Aorta (tissue), 5 donors: ENCODE measurements at regions not wholly inside any gene's neighbourhood (a gene's known extent, or its start where the extent isn't known, plus 50 kb on each side); places are given as distances from the start of the nearest gene placed in this dataset.
"Not testable (repeated sequence)": the region's sequence is repeated elsewhere in the genome, so short reads cannot be mapped to it uniquely, and the experiment has no call there.

Experiments used
- ATAC-seq: fragments of 200-7000 bp; cut with Tn5 transposase; one replicate; pipeline ENCODE4 v1.9.1; 2022; ENCODE audit warnings: moderate library complexity; ENCODE audit not compliant: low FRiP score
- DNase-seq, 2 donors: peaks; one replicate each; pipeline ENCODE4 v3.0.0-alpha.2; 2020
- H3K27ac ChIP-seq, 2 donors: one replicate each; pipeline ENCODE4 v1.5.1; 2013; ENCODE audit warnings: low read length in 2 of 2, mild to moderate bottlenecking in 2 of 2, moderate library complexity in 2 of 2, control low read depth in 1 of 2, inconsistent platforms in 1 of 2, low read depth in 1 of 2
- H3K27me3 ChIP-seq, 2 donors: one replicate each; pipeline ENCODE4 v1.6.1; 2013; ENCODE audit warnings: control low read depth in 1 of 2, low read length in 1 of 2, mild to moderate bottlenecking in 1 of 2, moderate library complexity in 1 of 2; ENCODE audit not compliant: insufficient read depth in 2 of 2, control insufficient read depth in 1 of 2
- H3K36me3 ChIP-seq, 2 donors: one replicate each; pipeline ENCODE4 v1.6.1; 2013; ENCODE audit warnings: control low read depth in 1 of 2, low read length in 1 of 2, mild to moderate bottlenecking in 1 of 2; ENCODE audit not compliant: insufficient read depth in 2 of 2, control insufficient read depth in 1 of 2
- H3K4me1 ChIP-seq, 2 donors: one replicate each; pipeline ENCODE4 v1.6.1; 2013; ENCODE audit warnings: low read length in 2 of 2, control low read depth in 1 of 2, mild to moderate bottlenecking in 1 of 2, moderate library complexity in 1 of 2; ENCODE audit not compliant: insufficient read depth in 2 of 2, control insufficient read depth in 1 of 2
- H3K4me3 ChIP-seq, 2 donors: one replicate each; pipeline ENCODE4 v1.5.1; 2013; ENCODE audit warnings: low read length in 2 of 2, control low read depth in 1 of 2, mild to moderate bottlenecking in 1 of 2
- H3K9me3 ChIP-seq: one replicate; pipeline ENCODE4 v1.6.1; 2013; ENCODE audit warnings: mild to moderate bottlenecking, low read length; ENCODE audit not compliant: control insufficient read depth
- WGBS, 2 donors: extraction: QIAGEN DNeasy Blood & Tissue Kit; methylation state at CpG; one replicate each; pipeline ENCODE4 v1.1.7; 2013; 5-methylcytosine and 5-hydroxymethylcytosine counted together
- intact Hi-C, 2 donors: fragments of 100-400 bp; cut with DNase I; formaldehyde crosslinking; loops; one replicate each; pipeline versions ENCODE4 v1.14.2 to v1.15.0; 2022
- donor health status: healthy with polysubstance abuse.
- donor health status: Bipolar disorder and iron deficiency.
- donor health status: DM: no; HTN: no; CAD: no.
- donor health status: DM: no; HTN: no; CAD: no.
- donor health status: DM: yes; HTN: yes; CAD: no.

GRCh38 chr9:24652181-24652580 is 106.5 kb upstream of the IZUMO3 start:
- no peak overlapping the region for H3K4me3 ChIP-seq
- peaks cover 17% of the 10 kb centered on the region for H3K9me3 ChIP-seq
- no peak for ATAC-seq
- no peaks in the 10 kb centered on the region for H3K4me1 ChIP-seq
- no peak for DNase-seq
- H3K27me3 ChIP-seq: no peaks in the 10 kb centered on the region
- H3K27ac ChIP-seq: no peak overlapping the region
- intact Hi-C loops: no loop called here
- no peaks in the 10 kb centered on the region for H3K36me3 ChIP-seq

GRCh38 chr9:24628809-24629208 is 83.1 kb upstream of the IZUMO3 start:
- intact Hi-C loops, ATAC-seq, H3K27ac ChIP-seq, DNase-seq, H3K4me3 ChIP-seq, H3K4me1 ChIP-seq, H3K9me3 ChIP-seq, H3K27me3 ChIP-seq, H3K36me3 ChIP-seq: not testable (repeated sequence)
- WGBS, 2 donors: 63 to 67% methylated on average over 3 of the region's 3 CpGs

GRCh38 chr9:24625097-24625496 is 79.4 kb upstream of the IZUMO3 start:
- ATAC-seq: no peak
- Histone ChIP-seq H3K9me3 (peaks cover 1% of the 10 kb centered on the region), H3K4me3 (no peak overlapping the region), H3K27ac (no peak overlapping the region), H3K4me1 (no peaks in the 10 kb centered on the region), H3K27me3 (no peaks in the 10 kb centered on the region), H3K36me3 (no peaks in the 10 kb centered on the region)
- intact Hi-C loops: no loop called here
- DNase-seq: no peak
- WGBS, 2 donors: 78 to 82% methylated on average over 2 of the region's 2 CpGs

- intact Hi-C loops: no loop called here
Observed at GRCh38 chr9:24624481-24624880, 78.8 kb upstream of the IZUMO3 start.

GRCh38 chr9:24620741-24621140 is 75.0 kb upstream of the IZUMO3 start:
- H3K4me1 ChIP-seq: no peaks in the 10 kb centered on the region
- intact Hi-C loops: no loop called here
- no peak overlapping the region for H3K4me3 ChIP-seq
- no peak for DNase-seq
- no peaks in the 10 kb centered on the region for H3K36me3 ChIP-seq
- ATAC-seq: no peak
- no peaks in the 10 kb centered on the region for H3K27me3 ChIP-seq
- no peak overlapping the region for H3K27ac ChIP-seq
- H3K9me3 ChIP-seq: peaks cover 1% of the 10 kb centered on the region

More at GRCh38 chr9:24624481-24624880, 78.8 kb upstream of the IZUMO3 start:
- H3K4me1 ChIP-seq: no peaks in the 10 kb centered on the region
- H3K4me3 ChIP-seq: no peak overlapping the region
- peaks cover 1% of the 10 kb centered on the region for H3K9me3 ChIP-seq
- no peaks in the 10 kb centered on the region for H3K36me3 ChIP-seq
- no peak for ATAC-seq
- no peaks in the 10 kb centered on the region for H3K27me3 ChIP-seq
- no peak overlapping the region for H3K27ac ChIP-seq
- no peak for DNase-seq

- H3K4me3 ChIP-seq: no peak overlapping the region
- no peaks in the 10 kb centered on the region for H3K9me3 ChIP-seq
- intact Hi-C loops: no loop called here
- H3K4me1 ChIP-seq: no peaks in the 10 kb centered on the region
- 72 to 86% methylated on average over 1 of the region's 1 CpG for WGBS, 2 donors
- ATAC-seq (no peak), DNase-seq (no peak)
- no peak overlapping the region for H3K27ac ChIP-seq
- H3K36me3 ChIP-seq: no peaks in the 10 kb centered on the region
- no peaks in the 10 kb centered on the region for H3K27me3 ChIP-seq
Observed at GRCh38 chr9:24616863-24617262, 71.2 kb upstream of the IZUMO3 start.

DNA sequence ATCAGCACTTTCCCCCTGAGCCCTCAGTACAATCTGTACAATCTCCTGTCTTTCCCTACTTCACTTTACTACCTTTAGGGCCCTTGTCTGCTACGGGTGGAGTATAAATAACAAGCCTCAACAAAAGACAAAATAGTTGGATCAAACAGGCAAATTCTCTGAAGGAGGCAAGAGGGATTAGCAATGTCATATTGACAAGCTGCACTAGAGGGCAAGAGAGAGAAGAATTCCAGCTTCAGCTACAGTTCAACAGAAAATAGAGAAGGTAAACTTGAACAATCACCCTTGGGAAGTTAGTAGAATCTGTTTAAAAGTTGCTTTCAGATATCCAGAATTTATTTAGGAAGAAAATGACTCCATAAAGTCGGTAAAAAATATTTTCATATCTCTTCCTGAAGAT is 68.4 kb upstream of the IZUMO3 start:
- no peaks in the 10 kb centered on the region for H3K4me1 ChIP-seq
- H3K4me3 ChIP-seq: no peak overlapping the region
- intact Hi-C loops: no loop called here
- DNase-seq (no peak), ATAC-seq (no peak)
- no peaks in the 10 kb centered on the region for H3K9me3 ChIP-seq
- H3K27ac ChIP-seq: no peak overlapping the region
- WGBS, 2 donors: 20 to 28% methylated on average over 2 of the region's 2 CpGs
- no peaks in the 10 kb centered on the region for H3K36me3 ChIP-seq
- no peaks in the 10 kb centered on the region for H3K27me3 ChIP-seq

DNA sequence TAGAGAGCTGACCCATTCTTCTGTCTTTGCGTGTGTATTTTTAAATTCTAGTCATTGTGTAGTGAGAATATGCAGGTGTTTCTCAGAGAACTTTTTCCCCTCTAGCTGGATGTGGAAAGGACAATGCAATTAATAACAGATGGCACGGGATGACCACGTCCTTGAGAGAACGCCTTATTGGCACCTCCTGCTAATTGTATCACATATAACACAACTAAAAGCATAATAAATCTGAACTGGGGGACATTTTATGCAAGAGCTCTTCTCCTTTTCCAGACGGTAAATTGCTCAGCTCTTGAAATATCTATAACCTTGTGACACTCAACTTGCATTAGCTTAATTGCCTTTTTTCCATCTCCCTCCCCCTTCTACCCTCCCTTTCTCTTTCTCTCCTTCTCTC is 62.9 kb upstream of the IZUMO3 start:
- Histone ChIP-seq H3K27me3 (no peaks in the 10 kb centered on the region), H3K4me1 (no peaks in the 10 kb centered on the region), H3K36me3 (no peaks in the 10 kb centered on the region), H3K4me3 (no peak overlapping the region), H3K9me3 (no peaks in the 10 kb centered on the region), H3K27ac (no peak overlapping the region)
- intact Hi-C loops: no loop called here
- no peak for ATAC-seq
- DNase-seq: no peak
- 71 to 80% methylated on average over 5 of the region's 5 CpGs for WGBS, 2 donors

- Histone ChIP-seq H3K27ac (no peak overlapping the region), H3K36me3 (no peaks in the 10 kb centered on the region), H3K4me1 (no peaks in the 10 kb centered on the region), H3K27me3 (no peaks in the 10 kb centered on the region), H3K4me3 (no peak overlapping the region), H3K9me3 (no peaks in the 10 kb centered on the region)
- ATAC-seq (no peak), DNase-seq (no peak)
- 88 to 91% methylated on average over 4 of the region's 4 CpGs for WGBS, 2 donors
- intact Hi-C loops: no loop called here
Observed at GRCh38 chr9:24602693-24603352, 57.1 kb upstream of the IZUMO3 start.
